Hepatic stellate cell (primary cell): ENCODE measurements at regions not wholly inside any gene's neighbourhood (a gene's known extent, or its start where the extent isn't known, plus 50 kb on each side); places are given as distances from the start of the nearest gene placed in this dataset.
"Not testable (repeated sequence)": the region's sequence is repeated elsewhere in the genome, so short reads cannot be mapped to it uniquely, and the experiment has no call there.

Source experiments
- DNase-seq: peaks from one replicate; pipeline ENCODE4 v3.0.0; 2011; ENCODE audit warnings: low spot score

DNA sequence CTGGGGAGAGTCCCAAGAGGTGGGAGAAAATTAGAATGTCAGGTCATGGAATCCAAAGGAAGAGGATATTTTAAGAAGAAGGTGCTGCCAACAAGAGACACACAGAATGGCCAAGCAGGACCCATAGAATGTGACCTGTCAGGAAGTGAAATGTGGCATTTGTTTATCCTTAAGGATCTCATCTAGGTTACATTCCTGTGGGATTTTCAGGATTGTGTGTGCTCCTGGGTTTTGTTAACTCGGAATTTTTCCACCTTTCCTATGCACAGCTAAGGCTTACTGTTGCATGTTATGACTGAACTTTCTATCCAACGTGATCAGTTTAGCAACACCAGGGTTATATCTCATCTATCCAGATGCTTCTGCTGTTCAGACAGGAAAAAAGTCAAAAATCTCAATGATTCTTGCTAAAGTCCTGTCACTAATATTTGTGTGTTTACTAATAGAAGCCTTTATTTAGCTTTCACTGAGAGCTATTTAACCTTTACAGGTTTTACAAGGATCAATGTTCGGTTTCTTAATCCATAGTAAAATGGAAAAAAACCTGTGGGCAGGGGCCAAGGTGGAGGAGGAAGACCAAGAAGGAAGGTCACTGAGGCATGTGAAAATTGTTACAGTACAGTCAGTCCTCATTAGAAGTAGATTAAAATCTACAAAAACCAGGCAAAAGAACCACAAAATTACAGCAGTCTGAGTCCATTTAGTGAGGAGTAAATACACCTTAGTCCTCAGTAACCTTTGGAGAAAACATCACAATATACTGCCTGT, 437.8 kb upstream of the NPVF start:
- DNase-seq = no peak

- no peak for DNase-seq
Observed at GRCh38 chr7:25666671-25667060, 438.4 kb upstream of the NPVF start.

DNA sequence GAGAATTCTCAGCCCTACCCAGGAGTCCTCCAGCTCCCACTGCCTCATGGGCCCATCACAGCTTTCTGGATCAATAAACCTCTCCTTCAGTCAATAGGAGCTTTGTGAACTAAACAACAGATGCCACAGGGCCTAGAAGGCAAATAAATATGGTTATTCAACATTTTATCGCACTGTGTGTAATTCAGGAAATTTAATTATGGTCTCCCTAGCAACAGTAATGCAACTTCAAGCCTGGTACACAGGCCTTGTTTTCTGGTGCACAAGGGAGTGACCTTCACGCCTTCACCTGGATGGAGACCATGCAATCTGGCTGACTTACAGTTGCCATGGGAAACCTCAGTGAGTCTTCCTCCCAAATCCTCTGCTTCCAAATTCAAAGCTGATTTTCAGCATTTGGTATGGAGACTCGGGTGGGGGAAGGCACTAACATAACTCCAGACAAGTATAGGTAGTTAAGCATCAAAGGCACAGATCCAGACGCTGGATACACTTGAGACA, 441.0 kb upstream of the NPVF start:
- DNase-seq = no peak

DNA sequence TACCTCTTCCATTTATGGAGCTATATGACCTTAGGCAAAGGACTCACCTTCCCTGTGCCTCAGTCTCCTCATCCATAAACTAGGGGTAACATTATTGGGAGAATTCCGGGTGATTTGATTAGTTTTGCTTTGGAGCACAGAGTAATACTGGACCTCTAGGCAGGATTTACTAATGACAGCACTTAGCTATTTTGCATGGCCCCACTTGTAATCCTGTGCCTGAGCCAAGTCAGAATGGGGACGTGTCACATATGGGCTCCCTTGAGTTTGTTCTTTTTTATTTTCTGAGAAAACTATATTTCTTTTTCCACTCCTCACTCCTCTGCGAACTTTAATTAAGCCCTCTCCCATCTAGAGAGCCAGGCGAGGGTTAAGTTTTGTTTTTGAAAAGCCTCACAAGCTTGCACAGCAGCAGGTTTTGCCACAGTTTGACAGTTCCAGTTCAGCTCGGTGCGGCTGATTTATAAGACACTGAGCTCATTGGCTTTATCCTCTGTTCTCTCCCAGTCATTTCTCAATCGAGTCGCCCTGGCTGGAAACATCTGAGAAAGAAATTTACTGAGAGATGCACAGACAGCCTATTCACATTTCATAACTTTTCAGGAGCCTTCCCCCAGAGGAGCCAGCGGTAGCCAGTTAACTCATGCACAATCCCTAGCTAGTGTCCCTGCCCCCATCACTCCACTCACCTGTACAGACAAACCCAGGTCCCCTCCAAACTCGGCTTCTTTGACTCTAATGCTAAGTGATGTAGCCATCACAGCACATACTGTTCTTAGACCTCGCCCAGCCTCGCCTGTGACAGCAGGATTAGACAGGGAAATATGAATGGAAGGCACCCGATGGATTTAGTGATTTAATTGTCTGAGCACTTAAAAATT, 441.9 kb upstream of the NPVF start:
- no peak for DNase-seq

GRCh38 chr7:25671111-25671510, 442.8 kb upstream of the NPVF start:
- DNase-seq = no peak

GRCh38 chr7:25672496-25672895, 444.2 kb upstream of the NPVF start:
- DNase-seq = no peak

GRCh38 chr7:25675789-25676474, 447.6 kb upstream of the NPVF start:
- no peak for DNase-seq

DNA sequence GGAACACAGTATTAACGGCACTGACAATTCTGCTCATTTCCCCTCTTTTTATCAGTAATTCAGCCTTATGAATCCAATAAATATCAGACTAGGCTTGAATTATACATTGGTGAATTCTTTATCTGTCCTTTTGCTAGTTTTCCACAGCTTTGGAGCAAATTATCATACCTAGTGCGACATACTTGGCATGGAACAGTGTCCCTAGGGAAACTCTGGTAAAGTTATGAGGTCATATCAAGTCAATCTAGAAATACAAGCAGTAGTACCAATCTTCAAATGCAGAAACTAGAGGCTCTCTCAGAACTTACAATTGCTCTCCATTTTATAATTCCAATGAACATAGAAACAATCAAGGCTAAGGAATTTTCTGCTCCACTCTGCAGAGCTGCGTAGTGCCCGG, 449.3 kb upstream of the NPVF start:
- no peak for DNase-seq

GRCh38 chr7:25678215-25678614, 449.9 kb upstream of the NPVF start:
- no peak for DNase-seq

GRCh38 chr7:25680636-25681035, 452.4 kb upstream of the NPVF start:
- DNase-seq = no peak

GRCh38 chr7:25684360-25684759, 456.1 kb upstream of the NPVF start:
- no peak for DNase-seq

DNA sequence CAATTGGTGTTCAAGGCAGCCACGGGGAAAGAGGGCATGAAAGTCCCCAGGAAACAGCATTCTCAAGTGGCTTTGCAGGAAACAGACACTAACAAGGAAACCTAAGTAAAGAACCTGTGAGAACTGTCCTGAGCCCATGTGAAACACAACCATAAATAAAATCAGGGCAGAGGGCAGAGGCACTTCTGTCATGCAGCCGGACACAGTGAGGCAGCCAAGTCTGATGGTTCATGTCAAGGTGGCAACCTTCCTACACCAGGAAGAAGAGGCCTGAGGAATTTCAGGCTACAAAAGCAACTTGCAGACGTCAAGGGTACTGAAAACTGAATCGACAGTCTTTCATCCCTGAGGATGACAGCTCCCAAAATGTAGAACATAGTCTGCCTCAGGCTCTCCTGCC, 458.2 kb upstream of the NPVF start:
- DNase-seq = no peak

DNA sequence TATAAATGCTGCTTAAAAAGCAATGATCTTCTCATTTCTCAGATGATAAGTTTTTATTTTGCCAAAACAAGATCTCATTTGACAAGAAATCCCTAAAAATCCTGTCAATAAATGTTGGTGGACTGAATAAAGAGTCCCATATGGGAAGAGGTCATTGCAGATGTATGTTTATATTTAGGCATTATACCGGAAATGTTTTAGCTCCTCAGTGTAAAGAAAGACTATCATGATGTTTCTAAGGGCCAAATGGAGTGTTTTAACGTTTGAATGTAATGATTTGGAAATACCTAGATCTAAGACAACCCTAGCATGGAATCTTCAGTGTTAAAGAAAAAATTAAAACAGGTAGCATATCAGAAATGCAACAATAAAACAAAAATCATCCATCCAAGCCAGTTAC, 457.8 kb upstream of the NFE2L3 start:
- no peak for DNase-seq

DNA sequence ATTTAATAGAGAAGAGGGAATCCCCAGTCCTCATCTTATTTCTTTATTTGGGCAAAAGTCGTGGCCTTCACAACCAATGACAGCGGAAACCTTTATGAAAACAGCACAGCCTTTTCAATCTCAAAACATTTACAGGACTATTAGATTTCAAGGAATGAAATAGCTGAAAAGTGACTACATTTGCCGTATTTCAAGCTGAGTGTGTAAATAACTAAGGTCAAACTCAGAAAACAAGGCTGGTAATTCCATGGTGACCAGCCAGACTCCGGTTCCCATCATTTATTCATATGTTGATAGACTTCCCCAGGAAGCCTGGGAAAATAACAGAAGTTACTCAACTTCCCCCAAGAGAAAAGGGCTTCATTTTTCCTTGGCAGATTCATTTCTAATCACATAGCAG, 457.3 kb upstream of the NFE2L3 start:
- no peak for DNase-seq

- DNase-seq = no peak
Observed at GRCh38 chr7:25696571-25696970, 455.4 kb upstream of the NFE2L3 start.

GRCh38 chr7:25698451-25699113, 453.4 kb upstream of the NFE2L3 start:
- no peak for DNase-seq

GRCh38 chr7:25700141-25700540, 451.9 kb upstream of the NFE2L3 start:
- not testable (repeated sequence) for DNase-seq

- no peak for DNase-seq
Observed at GRCh38 chr7:25704413-25704812, 447.6 kb upstream of the NFE2L3 start.

DNA sequence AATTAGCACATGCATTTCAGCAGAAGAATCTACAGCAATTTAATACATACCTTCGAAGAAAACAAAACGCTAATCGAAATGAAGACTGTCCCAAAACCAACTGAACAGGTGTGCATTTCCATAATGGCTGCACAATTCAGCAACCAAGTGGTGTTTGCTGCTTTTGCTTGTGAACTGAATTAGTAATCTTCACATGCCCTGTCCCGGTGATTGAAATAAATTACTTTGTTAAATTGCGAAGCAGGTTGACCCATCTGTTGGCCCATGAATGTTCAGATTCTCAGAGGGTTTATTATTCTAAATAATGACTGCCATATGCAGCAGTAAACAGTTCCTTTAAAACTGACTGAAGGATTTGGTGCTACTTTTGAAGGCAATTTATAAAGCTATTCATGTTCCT, 445.2 kb upstream of the NFE2L3 start:
- no peak for DNase-seq

DNA sequence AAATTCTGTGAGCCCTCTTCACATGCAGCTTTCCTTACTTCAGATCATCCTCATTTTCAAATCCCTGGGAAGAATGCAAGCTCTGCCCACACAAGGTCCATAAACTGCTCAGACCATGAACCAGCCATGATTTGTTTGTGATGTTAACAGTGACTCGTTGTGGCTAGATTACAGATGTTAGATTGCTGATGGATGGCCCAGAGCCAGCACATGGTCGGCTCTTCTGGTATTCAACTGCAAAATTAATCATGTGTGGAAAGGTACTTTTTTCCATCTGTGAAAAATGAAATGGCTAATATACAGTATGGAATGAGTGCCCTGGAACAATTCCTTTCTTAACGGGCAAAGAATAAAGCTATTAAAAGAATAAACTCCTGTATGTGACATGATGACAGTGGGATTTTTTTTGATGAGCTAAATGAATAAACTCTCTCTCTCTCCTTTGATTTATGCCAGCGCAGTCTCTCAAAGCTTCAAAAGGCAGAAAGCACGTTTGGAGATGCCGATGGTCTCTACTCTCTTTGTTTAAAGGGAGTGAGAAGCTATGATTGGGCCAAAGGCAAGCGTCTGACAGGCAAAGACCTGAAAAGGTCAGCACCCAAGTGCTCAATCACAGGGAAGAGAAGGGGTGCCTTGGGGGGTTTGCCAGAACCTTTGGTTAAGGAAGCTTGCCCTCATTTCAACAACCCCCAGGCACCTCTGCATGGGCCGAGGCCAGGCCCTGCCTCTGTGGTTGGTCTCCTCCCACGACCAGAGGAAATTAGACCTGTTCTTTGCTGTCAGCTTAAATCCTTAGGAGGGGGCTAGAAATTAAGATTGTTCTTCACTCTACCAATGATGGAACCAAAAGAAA, 444.0 kb upstream of the NFE2L3 start:
- DNase-seq = no peak

GRCh38 chr7:25710959-25711358, 441.0 kb upstream of the NFE2L3 start:
- no peak for DNase-seq
